PFSK-1 (cell line): ENCODE measurements at regions not wholly inside any gene's neighbourhood (a gene's known extent, or its start where the extent isn't known, plus 50 kb on each side); places are given as distances from the start of the nearest gene placed in this dataset.

Experiments used
- FOXP2 ChIP-seq: optimal IDR thresholded peaks from 2 replicates; pipeline ENCODE3; 2011; ENCODE audit warnings: borderline replicate concordance, control low read depth, inconsistent platforms; ENCODE audit not compliant: insufficient read depth; ENCODE audit errors: extremely low read length, extremely low read depth
- POLR2AphosphoS5 ChIP-seq: IDR thresholded peaks from 2 replicates; pipeline ENCODE4 v1.6.1; 2012; ENCODE audit warnings: low read depth, mild to moderate bottlenecking, control low read depth, low read length, moderate library complexity
- REST ChIP-seq, 2 experiments: IDR thresholded peaks; 2 replicates each; pipeline versions ENCODE4 v1.6.1 to v1.8.0; 2011 to 2012; ENCODE audit warnings: low read depth in 2 of 2, low read length in 2 of 2, control low read depth in 1 of 2, inconsistent platforms in 1 of 2, mild to moderate bottlenecking in 1 of 2, moderate library complexity in 1 of 2; ENCODE audit not compliant: insufficient read depth in 1 of 2
- SIN3A ChIP-seq: IDR thresholded peaks from 2 replicates; pipeline ENCODE4 v1.6.1; 2012; ENCODE audit warnings: mild to moderate bottlenecking, low read length, moderate library complexity, borderline replicate concordance; ENCODE audit not compliant: insufficient read depth
- TAF1 ChIP-seq: IDR thresholded peaks from 2 replicates; pipeline ENCODE4 v1.6.1; 2012; ENCODE audit warnings: low read length, control low read depth, borderline replicate concordance; ENCODE audit not compliant: insufficient read depth

GRCh38 chr1:30817548-30817947 is 60.0 kb upstream of the LAPTM5 start:
- no peak for TF ChIP-seq TAF1
- TF ChIP-seq REST (IDR thresholded peaks at IDR 0.05; ENCODE audit: insufficient read depth in 1 of 2, low read depth in 2 of 2, low read length in 2 of 2), result no peak
- TF ChIP-seq POLR2AphosphoS5, result no peak
- TF ChIP-seq SIN3A, result no peak
- TF ChIP-seq FOXP2, result no peak
